Ovary (tissue), 3 donors: ENCODE measurements at regions not wholly inside any gene's neighbourhood (a gene's known extent, or its start where the extent isn't known, plus 50 kb on each side); places are given as distances from the start of the nearest gene placed in this dataset.

Experiments
- CTCF ChIP-seq, 3 donors: fragments of 450-650 bp in 2 of 3; fragments of 200-600 bp in 1 of 3; IDR thresholded peaks; one replicate each; pipeline versions ENCODE4 v1.5.1 to v1.8.0; 2016 to 2022; ENCODE audit warnings: antibody characterized with exemption in 3 of 3, mild to moderate bottlenecking in 1 of 3
- EP300 ChIP-seq: sonication (generic); formaldehyde crosslinking; IDR thresholded peaks from one replicate; pipeline ENCODE4 v1.6.1; 2017; ENCODE audit warnings: antibody characterized with exemption
- donor health status: DM: no; HTN: no; CAD: no.

DNA sequence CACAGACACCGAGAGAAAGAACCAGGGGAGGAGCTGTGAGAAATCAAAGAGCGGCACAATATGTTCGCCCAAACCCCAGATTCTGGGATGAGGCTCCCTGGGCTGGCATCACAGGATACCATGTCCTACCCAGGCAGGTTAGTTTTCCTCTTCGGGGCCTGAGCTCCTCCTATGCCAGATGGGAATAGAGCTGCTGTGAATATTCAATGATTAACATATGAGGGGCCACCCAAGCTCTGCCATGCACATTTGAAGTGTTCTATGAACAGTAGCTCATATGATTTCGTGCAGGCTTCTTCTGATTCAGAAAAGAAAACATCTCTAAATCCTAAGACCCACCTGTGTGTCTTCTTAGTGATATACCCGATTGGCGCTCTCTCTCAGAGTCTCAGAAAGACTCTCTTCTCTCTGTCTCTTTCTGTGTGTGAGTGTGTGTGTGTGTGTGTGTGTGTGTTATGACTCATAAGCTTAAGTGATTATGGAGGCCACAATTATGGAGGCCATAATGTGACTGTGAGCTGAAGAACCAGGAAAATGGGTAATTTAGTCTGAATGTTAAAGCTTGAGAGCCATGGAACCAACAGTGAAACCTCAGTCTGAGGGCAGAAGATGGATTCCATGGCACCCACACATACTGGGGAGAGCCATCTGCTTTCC is 220.5 kb downstream of the KLF6 start:
- TF ChIP-seq CTCF (IDR thresholded peaks at IDR 0.05) (no peak), EP300 (no peak)
